ENCODE measurements at regions not wholly inside any gene's neighbourhood (a gene's known extent, or its start where the extent isn't known, plus 50 kb on each side); places are given as distances from the start of the nearest gene placed in this dataset.
"Not testable (repeated sequence)": the region's sequence is repeated elsewhere in the genome, so short reads cannot be mapped to it uniquely, and the experiment has no call there.

- TF ChIP-seq CTCF, POLR2A (IDR thresholded peaks at IDR 0.05): not testable (repeated sequence)
Measured at GRCh38 chr21:5064581-5065142, 5456.7 kb upstream of the TPTE start.

Measured in right lobe of liver (tissue), 4 donors.